ENCODE measurements at regions not wholly inside any gene's neighbourhood (a gene's known extent, or its start where the extent isn't known, plus 50 kb on each side); places are given as distances from the start of the nearest gene placed in this dataset.
"Not testable (repeated sequence)": the region's sequence is repeated elsewhere in the genome, so short reads cannot be mapped to it uniquely, and the experiment has no call there.

DNA sequence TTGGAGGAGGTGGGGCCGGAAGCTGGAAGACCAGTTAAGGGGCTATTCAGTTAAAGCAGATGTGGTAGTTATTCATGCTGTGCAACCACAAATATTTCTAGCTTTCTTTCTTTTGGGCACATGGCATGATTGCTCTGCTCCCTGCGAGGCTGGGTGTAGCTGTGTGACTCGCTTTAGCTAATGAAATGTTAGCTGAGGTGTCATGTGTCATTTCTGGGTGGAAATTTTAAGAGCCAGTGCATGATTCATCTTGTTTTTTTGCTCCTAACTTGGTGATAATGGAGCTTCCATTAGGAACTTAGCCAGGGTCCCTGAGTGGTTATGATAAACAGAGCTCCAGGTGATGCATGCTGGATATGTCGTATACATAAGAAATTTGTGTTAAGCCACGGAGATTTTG is 300.6 kb downstream of the SATB1 start:
- peak; percentile 22 for DNase-seq (ENCODE audit: low spot score)

DNA sequence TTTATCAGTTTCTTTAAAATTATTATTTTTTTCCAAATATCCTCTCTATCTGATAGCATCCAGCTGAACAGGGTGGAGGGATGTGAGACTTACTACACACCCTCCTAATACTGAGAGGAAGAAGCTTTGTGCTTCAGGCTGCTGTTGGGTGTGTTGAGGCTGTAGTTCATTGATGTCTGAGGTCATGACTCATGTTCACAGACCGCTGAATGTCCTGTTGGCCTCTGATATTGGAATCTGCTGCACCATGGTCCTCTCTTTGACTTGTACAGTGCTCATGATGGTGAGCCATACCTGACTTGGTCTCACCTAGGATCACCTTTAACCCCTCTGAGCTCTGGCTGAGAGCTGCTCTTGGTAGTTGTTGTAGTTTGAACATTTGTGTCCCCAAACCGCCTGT is 302.9 kb downstream of the SATB1 start:
- no peak for DNase-seq (ENCODE audit: low spot score)

DNA sequence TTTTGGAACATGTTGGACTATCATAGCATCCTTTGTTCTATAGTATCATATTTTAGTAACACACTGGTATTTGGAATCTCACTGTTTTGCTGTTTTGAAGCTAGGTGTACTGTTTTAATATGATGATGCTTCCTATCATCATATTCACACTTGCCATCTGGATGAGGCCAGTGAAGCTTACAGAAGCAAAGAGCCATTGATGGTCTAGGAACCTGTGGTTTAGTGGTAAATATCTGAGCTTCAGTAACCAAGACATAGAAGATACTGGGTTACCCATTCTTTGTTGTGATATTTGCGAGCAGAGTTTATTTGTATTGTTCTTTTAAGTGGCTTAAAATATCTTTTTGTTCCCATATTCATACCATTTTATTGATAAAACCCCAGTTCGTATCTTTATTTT is 304.1 kb downstream of the SATB1 start:
- DNase-seq (ENCODE audit: low spot score): no peak

DNA sequence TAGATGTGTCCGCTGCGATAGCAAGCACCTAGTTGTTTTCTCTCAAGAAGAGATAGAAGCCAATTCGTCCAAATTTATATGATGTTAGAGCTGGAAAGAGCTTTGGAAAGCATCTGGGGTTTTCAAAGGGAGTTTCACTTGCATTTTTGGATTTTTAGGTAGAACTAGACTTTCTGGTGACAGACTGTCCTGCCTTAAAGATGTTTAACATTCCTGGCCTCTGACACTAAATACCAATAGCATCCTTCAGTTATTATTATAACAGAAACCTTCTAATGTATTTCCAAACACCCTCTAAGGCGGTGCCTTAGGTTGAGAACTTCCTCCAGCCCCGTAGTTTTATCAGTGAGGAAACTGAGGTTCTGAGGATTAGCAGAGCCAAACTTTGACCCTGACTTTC is 305.3 kb downstream of the SATB1 start:
- DNase-seq (ENCODE audit: low spot score): no peak

DNA sequence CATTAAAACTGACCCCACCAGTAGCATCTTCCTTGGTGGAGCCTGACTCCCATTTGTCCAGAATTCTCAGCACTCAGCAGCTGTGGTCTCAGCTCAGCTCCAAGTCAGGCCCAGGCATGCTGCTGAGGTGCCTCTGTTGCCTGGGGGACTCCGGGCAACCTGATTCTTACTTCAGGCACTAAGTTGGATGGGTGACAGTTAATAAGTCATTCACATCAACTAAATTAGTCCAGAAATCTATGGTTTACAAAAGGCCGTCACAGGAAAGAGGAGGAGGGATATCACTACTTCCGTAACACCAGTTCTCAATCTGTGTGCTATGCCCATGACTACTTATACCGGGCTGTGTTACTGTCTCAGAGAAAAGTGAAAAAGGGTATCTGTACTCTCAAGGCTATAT is 310.2 kb downstream of the SATB1 start:
- DNase-seq (ENCODE audit: low spot score): no peak

DNA sequence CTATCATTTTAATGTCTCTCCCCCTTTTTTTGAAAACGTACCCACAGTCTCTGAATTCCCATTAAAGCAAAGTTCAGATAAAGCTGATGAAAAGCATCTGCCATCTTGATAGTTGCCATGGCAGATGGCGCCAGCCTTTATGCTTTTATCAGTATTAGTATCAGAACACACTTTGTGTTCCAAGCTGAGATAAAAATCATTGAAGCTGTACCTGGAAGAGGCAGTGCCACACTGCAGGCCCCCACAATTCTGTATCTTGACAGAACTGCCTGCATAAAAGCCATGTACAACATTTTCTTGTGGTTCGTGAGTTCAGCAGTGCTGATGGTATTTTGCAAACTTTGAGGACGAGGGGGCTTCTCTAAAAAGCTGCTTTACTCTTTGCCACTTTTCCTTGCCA is 311.7 kb downstream of the SATB1 start:
- DNase-seq (ENCODE audit: low spot score): no peak

DNA sequence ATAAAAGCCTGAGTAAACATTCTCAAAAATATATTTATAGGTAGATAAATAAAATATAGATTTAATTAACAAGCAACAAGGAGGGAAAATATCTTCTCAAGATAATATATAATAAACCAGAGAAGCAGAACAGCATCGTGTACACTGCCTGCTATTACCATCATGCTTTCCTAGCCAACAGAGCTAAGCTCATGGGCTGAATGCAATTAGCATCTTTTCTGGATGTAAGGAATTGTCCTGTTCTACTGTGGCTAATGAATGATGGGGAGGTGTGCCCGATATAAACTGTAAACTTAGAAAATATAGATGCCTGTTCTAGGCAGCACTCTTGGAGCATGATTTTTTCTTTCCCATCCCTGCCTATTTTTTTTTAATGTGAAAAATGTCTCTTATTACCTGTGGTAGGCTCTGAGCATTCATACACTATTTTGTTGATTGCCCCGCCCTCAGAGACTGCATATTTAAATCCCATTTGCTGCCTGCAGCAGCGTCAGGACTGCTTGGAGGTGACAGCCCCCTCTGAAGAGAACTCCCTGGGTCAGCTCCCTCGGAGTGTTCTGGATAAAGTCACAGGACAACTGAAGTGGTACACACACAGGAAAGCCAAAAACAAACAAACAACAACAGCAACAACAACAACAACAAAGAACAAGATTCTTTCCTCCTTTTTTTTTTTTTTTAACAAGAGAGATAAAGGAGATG is 312.3 kb downstream of the SATB1 start:
- DNase-seq (ENCODE audit: low spot score): no peak

DNA sequence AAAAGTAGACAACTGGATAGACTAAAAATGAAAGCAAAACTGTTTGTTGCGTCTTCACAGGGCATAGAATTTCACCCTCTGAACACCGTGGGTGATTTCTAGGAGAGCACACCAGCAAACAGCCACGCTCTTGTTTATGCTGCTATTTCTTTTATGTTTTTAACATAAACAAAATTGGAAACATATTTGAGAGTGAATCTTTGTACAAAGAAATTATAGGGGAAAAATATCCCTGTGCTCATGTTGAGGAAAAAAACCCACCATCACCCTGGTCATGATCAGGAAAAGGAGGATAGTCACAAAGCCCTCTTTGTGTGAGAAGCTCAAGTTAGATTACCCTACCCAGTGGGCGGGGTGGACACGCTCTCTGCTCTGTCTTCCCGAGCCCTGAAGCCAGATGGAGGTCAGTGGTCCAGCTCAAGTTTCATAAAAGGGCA is 313.3 kb downstream of the SATB1 start:
- peak; percentile 5 for DNase-seq (ENCODE audit: low spot score)

DNA sequence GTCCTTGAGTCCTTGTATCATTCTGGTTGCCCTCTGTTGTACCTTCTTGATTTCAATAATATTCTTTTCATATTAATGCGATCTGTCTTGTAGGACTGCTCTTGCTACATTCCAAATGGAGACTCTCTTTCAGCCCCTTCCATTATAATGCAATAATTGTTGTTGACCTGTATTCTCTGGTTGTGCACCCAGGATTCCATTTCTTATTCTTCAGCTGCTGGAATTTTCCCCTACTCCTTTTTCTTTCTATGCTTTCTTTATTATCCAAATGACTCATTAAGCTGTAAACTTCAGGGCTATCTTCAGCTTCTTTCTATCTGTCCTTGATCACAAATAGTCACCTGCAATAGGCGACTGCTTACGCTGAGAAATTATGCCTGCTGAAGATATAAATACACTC is 321.5 kb downstream of the SATB1 start:
- DNase-seq (ENCODE audit: low spot score): no peak

DNA sequence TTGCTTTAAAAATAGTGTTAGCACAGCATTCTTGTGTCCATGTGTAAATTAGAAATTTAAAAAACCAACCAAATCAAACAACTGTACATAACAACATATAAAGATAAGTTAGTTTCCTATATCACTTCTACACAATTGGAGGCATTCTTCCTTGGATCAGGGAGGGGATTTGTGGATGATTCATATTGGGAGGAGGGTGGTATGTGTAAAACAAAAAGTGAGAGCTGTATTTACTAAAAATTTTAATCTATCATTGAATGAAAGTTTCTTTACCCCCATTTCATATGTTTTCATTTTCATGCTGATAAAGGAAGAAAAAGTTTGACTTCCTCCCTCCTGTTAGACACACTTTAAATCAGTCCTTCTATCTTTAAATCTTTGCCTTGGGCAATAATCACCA is 325.0 kb downstream of the SATB1 start:
- no peak for DNase-seq (ENCODE audit: low spot score)

DNA sequence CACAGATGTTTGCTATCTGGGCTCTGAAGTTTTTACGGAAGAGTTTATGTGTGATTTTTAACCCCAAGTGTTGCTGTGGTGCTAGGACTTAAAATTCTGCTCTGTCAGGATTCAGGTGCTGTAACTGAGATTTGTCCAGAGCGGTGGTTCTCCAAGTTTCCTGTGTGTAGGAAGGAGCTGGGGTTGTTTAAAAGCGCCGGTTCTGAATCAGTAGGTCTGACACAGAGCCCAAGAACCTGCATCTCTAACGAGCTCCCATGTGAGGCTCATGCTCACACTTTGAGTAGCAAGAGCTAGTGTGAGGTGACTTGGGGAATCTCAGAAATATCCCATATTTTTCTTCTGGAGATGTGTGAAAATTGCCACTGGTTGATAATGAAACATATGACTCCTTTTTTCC is 325.5 kb downstream of the SATB1 start:
- no peak for DNase-seq (ENCODE audit: low spot score)

DNA sequence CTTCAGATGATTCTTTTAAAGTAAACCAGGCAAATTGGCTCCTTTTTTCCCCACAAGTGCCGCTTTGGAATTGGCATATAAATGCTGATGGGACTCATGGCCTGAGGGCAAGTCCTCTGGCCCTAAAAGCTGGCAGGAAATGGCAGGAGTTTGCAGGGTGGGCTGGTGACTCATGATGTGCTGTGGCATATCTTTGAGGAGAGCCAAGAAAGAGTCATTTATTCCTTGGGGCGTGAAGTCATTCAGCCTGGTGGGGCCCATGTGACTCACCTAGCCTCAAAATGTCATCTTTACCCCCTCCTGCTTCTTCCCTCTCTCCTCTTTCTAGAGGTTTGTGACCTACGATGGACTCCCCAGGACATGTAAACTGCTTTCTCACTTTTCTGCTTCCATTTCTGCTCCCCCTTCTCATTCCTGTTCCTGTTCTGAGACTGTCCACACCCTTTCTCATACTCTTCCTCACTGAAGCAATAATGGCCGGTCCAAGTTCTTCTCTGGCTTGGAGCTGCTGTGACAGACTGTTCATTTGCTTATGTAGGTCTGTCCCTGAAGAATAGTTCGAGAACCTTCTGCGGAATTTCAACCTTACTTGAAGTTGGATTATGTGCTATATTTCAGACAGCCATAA is 326.1 kb downstream of the SATB1 start:
- DNase-seq (ENCODE audit: low spot score): peak; percentile 71

DNA sequence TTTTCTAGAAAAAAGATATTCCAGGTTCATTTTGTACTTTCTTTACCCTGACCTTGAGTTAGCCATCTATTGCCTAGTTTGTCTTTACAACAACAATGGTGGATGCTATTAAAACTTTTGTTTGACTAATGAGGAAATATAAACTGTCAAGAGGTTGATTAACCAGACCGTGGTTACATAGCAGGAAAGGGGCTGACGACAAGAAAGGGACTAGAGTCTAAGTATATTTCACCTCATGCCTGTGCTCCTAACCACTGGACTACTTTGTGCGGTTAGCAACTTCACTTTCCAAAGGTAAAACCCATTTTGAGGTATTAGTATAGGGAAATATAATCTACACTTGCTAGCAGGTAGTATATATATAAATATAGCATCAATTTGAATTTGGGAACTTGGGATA is 327.1 kb downstream of the SATB1 start:
- no peak for DNase-seq (ENCODE audit: low spot score)

DNA sequence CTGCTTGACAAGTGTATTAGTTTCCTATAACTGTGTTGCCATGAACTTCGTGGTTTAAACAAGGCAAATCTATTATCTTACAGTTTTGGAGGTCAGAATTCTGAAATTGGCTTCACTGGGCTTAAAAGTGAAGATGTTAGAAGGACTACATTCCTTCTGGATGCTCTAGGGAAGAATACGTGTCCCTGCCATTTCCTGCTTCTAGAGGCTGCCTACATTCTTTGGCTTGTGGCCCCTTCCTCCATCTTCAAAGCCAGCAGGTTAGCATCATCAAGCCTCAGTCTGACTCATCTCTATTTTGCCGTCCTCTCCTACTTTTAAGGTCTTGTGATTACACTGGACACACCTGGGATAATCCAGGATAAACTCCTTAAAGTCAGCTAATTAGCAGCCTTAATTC is 327.7 kb downstream of the SATB1 start:
- no peak for DNase-seq (ENCODE audit: low spot score)

DNA sequence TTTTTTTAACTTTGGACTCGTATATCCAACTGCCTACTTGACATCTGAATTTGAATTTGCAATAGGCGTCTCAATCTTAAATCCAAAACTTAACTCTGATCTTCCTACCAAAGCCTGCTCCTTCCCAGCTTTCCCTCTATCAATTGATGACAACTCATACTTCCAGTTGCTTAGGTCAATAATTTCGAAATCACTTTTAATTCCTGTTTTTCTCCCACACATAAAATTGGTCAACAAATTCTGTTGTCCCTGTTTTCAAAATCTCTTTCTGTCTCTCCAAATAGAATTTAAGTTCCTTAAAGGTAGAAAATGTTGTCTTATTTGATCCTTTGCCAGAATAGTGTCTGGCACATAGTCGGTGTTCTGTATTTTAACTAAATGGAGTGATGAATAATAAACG is 332.4 kb downstream of the SATB1 start:
- DNase-seq (ENCODE audit: low spot score): no peak

DNA sequence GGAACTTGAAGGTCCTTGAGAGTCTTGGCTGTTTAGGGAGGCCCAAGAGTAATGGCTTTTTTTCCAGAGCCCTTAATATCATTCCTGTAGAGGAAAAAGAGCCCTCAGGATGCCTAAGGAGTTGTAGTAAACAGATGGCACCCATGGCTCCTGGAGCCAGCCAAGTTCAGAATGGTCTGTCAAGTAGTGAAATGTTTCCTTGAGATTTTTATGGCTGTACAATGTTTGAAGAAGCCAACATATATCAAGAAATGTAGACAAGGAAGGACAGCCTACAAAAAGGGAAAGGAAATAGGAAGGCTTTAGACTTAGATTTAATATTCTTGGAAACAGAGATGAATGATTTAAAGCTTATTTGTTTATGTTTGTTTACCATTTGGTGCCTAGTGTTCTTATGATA is 334.8 kb downstream of the SATB1 start:
- no peak for DNase-seq (ENCODE audit: low spot score)

DNA sequence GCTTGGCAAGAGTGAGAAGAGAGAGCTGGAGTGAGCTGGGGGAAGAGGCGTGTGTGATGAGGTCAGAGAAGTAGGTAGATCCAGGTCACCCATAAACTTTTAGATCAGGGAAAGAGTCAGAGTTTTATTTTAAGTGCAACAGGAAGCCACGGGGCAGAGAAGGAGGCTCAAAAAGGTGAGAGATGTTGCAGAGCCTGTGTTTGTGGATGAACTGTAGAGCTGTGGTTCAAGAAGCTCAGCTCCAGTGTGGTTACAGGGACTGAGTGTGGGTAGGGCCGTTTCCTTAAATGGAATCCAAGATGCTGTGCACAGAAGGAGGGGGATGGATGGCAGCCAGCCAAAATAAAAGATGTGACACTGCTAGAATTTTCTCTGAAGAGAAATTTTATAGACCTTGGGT is 337.2 kb downstream of the SATB1 start:
- DNase-seq (ENCODE audit: low spot score): no peak

DNA sequence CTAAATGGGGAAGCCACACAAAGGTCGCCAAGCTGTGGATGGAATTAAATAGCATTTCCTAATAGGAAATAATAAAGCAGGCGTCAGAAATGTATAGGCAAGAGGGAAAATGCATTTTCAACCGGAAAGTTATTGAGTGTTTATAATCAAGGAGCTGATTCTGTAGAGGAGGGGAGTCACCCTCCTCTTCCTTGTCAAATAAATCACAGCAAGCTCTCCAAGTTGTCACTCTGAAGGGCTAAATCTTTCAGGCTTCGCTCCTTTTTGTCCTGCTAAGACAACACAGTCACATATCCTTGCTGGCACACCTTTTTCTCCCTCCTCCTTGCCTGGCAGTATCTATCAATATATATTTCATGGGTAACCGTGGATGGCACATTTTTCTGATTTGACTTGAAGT is 338.4 kb downstream of the SATB1 start:
- no peak for DNase-seq (ENCODE audit: low spot score)

DNA sequence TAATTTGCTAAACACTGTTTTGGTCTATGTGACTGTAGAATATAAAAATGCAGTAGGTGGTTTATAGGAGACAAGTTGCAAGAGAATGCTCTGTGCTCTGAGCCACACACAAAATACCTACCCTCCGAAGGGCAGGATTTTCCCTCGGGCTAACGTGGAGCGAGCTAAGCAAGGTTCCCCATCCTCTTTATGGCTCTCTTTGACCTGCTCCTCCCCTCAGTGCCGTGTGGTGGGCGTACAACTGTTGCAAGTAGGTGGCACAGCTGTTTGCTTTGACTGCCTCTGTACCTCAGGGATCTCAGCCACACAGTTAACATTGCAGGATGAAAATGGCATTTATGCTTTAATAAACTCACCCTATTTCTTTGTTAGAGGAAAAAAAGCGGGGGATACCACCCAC is 339.1 kb downstream of the SATB1 start:
- DNase-seq (ENCODE audit: low spot score): no peak

DNA sequence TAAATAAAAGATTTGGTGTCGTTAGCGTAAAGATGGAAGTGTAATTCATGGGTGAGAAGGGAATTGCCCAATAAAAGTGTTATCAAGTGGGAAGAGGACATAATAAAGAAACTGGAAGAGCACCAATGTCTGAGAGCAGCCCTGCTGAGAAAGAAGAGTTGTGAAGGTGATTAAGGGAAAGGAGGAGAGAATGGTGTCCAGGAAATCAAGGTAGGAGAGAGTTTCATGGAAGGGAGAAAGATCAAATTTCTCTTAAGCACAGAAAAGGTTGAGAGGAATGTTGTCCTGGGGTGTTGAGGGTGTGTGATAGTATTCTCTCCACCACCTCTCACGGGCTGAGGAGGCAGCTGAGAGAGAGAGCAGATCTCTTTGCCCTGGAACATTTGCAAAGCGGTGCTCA is 339.7 kb downstream of the SATB1 start:
- DNase-seq (ENCODE audit: low spot score): no peak

DNA sequence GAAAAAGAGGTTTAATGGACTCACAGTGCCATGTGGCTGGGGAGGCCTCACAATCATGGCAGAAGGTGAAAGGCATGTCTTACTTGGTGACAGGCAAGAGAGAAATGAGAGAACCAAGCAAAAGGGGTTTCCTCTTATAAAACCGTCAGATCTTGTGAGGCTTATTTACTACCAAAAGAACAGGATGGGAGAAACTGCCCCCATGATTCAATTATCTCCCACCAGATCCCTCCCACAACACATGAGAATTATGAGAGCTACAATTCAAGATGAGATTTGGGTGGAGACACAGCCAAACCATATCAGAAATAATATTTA is 340.8 kb upstream of the TBC1D5 start:
- DNase-seq (ENCODE audit: low spot score): not testable (repeated sequence)

DNA sequence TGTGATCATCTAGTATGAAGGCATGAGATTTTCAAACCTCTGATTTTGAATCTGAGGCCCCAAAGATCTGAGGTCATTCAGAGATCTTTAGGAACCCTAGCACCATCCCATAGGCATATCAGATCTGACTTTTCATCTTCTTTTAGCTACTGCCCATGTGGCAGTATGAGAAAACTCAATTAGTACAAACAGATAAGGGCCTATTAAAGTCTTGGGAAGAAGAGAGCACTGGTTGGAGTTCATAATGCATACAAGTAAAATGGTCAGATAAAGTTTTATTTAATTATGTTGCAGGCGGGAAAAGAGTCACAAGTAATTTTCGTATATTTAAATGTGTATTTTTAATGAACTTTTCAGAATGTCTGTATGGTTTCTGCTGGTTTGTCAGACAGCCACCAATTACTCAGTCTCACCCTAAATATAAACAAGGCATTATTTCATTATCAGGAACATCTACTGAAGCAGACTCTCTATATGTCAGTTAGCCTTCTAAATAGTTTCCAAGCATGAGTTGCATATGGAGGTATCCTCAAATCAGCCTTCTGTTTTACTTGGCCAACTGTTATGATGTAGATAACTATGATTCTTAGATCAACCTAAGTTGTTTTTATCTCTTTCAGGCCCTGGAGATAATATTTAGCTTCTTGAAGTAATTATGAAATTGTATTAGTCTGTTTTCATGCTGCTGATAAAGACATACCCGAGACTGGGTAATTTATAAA is 340.3 kb upstream of the TBC1D5 start:
- no peak for DNase-seq (ENCODE audit: low spot score)

DNA sequence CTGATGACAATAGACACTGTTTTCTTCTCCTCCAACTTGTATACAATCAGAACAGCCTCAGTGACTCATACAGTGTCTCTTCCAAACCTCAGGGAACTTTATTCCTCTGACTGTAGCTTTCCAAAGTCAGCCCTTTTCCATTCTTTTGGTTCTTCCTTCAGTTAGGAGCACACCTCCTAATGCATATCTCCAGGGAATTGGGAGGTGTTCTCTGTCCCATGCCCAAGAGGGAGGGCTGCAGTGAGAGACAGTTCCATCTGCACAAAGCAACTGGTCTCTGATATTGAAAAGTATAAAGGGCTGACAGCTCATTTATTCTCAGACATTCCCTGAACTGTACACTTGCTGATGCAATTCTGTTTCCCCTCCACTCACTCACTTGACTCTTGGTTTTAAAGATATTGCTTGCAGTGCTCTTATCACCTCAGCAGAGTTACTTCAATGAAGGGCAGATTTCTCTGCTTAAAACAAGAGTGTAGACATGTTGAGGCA is 337.8 kb upstream of the TBC1D5 start:
- DNase-seq (ENCODE audit: low spot score): no peak

Data from H4 (cell line).